H1 (cell line): ENCODE measurements at regions not wholly inside any gene's neighbourhood (a gene's known extent, or its start where the extent isn't known, plus 50 kb on each side); places are given as distances from the start of the nearest gene placed in this dataset.

Experiments used
- BACH1 ChIP-seq: IDR thresholded peaks from 2 replicates; pipeline ENCODE4 v1.6.1; 2012; ENCODE audit warnings: low read length, improper control_type of control experiment
- CBX5 ChIP-seq: fragments of 300-800, 300-1000 bp; sonication (generic); IDR thresholded peaks from 2 replicates; pipeline ENCODE4 v1.7.1; 2016; ENCODE audit warnings: antibody characterized with exemption, low read length, low read depth
- CREB1 ChIP-seq: IDR thresholded peaks from 2 replicates; pipeline ENCODE4 v1.6.1; 2012; ENCODE audit warnings: inconsistent platforms
- HDAC2 ChIP-seq, 2 experiments: fragments of 300-600 bp in 1 of 2; sonication (generic) in 1 of 2; IDR thresholded peaks; 2 replicates each; pipeline ENCODE4 v1.6.1; 2011 to 2012; ENCODE audit warnings: low read depth in 2 of 2, low read length in 2 of 2, mild to moderate bottlenecking in 2 of 2, moderate library complexity in 2 of 2, borderline replicate concordance in 1 of 2, inconsistent platforms in 1 of 2
- HDAC6 ChIP-seq: IDR thresholded peaks from one replicate; pipeline ENCODE4 v1.7.1; 2012; ENCODE audit warnings: low read depth, mild to moderate bottlenecking, inconsistent platforms, low read length, moderate library complexity
- JUN ChIP-seq: IDR thresholded peaks from 2 replicates; pipeline ENCODE4 v1.6.1; 2011; ENCODE audit warnings: low read depth, mild to moderate bottlenecking, improper control_type of control experiment, low read length
- JUND ChIP-seq: IDR thresholded peaks from 2 replicates; pipeline ENCODE4 v1.6.1; 2011; ENCODE audit warnings: mild to moderate bottlenecking, improper control_type of control experiment, low read length
- KDM1A ChIP-seq: fragments of 200-600, 300-600 bp; sonication (generic); IDR thresholded peaks from 2 replicates; pipeline ENCODE4 v1.7.1; 2016; ENCODE audit warnings: mild to moderate bottlenecking, low read length, borderline replicate concordance
- KDM4A ChIP-seq: IDR thresholded peaks from one replicate; pipeline ENCODE4 v1.7.1; 2012; ENCODE audit warnings: low read depth, mild to moderate bottlenecking, moderate library complexity, low read length, inconsistent platforms; ENCODE audit not compliant: severe bottlenecking
- MAX ChIP-seq: IDR thresholded peaks from 2 replicates; pipeline ENCODE4 v1.6.1; 2012; ENCODE audit warnings: inconsistent platforms
- NANOG ChIP-seq: IDR thresholded peaks from 2 replicates; pipeline ENCODE4 v1.6.1; 2011; ENCODE audit warnings: low read length, low read depth, mild to moderate bottlenecking, inconsistent platforms; ENCODE audit not compliant: insufficient read depth, poor library complexity, severe bottlenecking
- NRF1 ChIP-seq: IDR thresholded peaks from 2 replicates; pipeline ENCODE4 v1.6.1; 2011; ENCODE audit warnings: mild to moderate bottlenecking, low read depth, low read length, improper control_type of control experiment
- POU5F1 ChIP-seq: IDR thresholded peaks from 2 replicates; pipeline ENCODE4 v1.6.1; 2011; ENCODE audit warnings: low read depth, mild to moderate bottlenecking, low read length, moderate library complexity
- RAD21 ChIP-seq, 2 experiments: IDR thresholded peaks in 1 of 2; conservative IDR thresholded peaks in 1 of 2; 2 replicates each; pipeline ENCODE4 v1.6.1; 2011; ENCODE audit warnings: low read depth in 2 of 2, low read length in 2 of 2, improper control_type of control experiment in 1 of 2, inconsistent platforms in 1 of 2, mild to moderate bottlenecking in 1 of 2, moderate library complexity in 1 of 2
- RBBP5 ChIP-seq: IDR thresholded peaks from 2 replicates; pipeline ENCODE4 v1.7.1; 2012; ENCODE audit warnings: low read depth, mild to moderate bottlenecking, inconsistent platforms, low read length, moderate library complexity, borderline replicate concordance
- SAP30 ChIP-seq: fragments of 300-600 bp; sonication (generic); IDR thresholded peaks from 2 replicates; pipeline ENCODE4 v1.7.1; 2012; ENCODE audit warnings: low read length, moderate library complexity, mild to moderate bottlenecking, inconsistent platforms; ENCODE audit not compliant: insufficient read depth, insufficient replicate concordance
- SIN3A ChIP-seq, 2 experiments: IDR thresholded peaks in 1 of 2; conservative IDR thresholded peaks in 1 of 2; 2 replicates each; pipeline ENCODE4 v1.6.1; 2011 to 2012; ENCODE audit warnings: low read length in 2 of 2, improper control_type of control experiment in 1 of 2, low read depth in 1 of 2, mild to moderate bottlenecking in 1 of 2
- SIX5 ChIP-seq: IDR thresholded peaks from 2 replicates; pipeline ENCODE4 v1.6.1; 2011; ENCODE audit warnings: mild to moderate bottlenecking, low read depth, low read length
- TCF12 ChIP-seq: IDR thresholded peaks from 2 replicates; pipeline ENCODE4 v1.6.1; 2011; ENCODE audit warnings: low read depth, mild to moderate bottlenecking, low read length

GRCh38 chr1:90262286-90262685, 267.4 kb downstream of the ZNF326 start (continued):
- no peak for TF ChIP-seq JUN
- no peak for TF ChIP-seq JUND
- TF ChIP-seq POU5F1: no peak
- no peak for TF ChIP-seq KDM4A
- TF ChIP-seq HDAC6: no peak
- TF ChIP-seq MAX: no peak
- TF ChIP-seq SIX5: no peak
- no peak for TF ChIP-seq KDM1A
- no peak for TF ChIP-seq SIN3A (conservative IDR thresholded peaks at IDR 0.05 in 1 of 2, IDR thresholded peaks at IDR 0.05 in 1 of 2; ENCODE audit: low read depth in 1 of 2, low read length in 2 of 2)
- TF ChIP-seq SAP30: no peak
- no peak for TF ChIP-seq CBX5
- TF ChIP-seq NANOG: no peak
- TF ChIP-seq RBBP5: no peak
- no peak for TF ChIP-seq RAD21 (IDR thresholded peaks at IDR 0.05 in 1 of 2, conservative IDR thresholded peaks at IDR 0.05 in 1 of 2; ENCODE audit: low read depth in 2 of 2, low read length in 2 of 2)
- no peak for TF ChIP-seq NRF1
- TF ChIP-seq CREB1: no peak
- no peak for TF ChIP-seq HDAC2 (IDR thresholded peaks at IDR 0.05; ENCODE audit: borderline replicate concordance in 1 of 2, low read depth in 2 of 2, low read length in 2 of 2)
- TF ChIP-seq TCF12: no peak
- no peak for TF ChIP-seq BACH1
- TF ChIP-seq, all 59 proteins: peak for 0
